Small intestine (tissue), 7 donors: ENCODE measurements at regions not wholly inside any gene's neighbourhood (a gene's known extent, or its start where the extent isn't known, plus 50 kb on each side); places are given as distances from the start of the nearest gene placed in this dataset.
"Not testable (repeated sequence)": the region's sequence is repeated elsewhere in the genome, so short reads cannot be mapped to it uniquely, and the experiment has no call there.

Experiments
- DNase-seq, 2 donors: peaks; one replicate each; pipeline versions ENCODE4 v3.0.0 to v3.0.0-alpha.2; 2013
- FAIRE-seq: peaks from 2 replicates; lab custom pipeline; 2012; peaks lifted over from hg19 to GRCh38; lab: Jason Lieb, UNC
- H3K27ac ChIP-seq, 3 donors: one replicate each; pipeline ENCODE4 v1.5.1; 2013; ENCODE audit warnings: low read length in 2 of 3, mild to moderate bottlenecking in 2 of 3, control low read depth in 1 of 3, inconsistent platforms in 1 of 3, low read depth in 1 of 3, moderate library complexity in 1 of 3
- H3K27me3 ChIP-seq, 3 donors: one replicate each; pipeline ENCODE4 v1.6.1; 2013; ENCODE audit warnings: low read length in 3 of 3, inconsistent platforms in 1 of 3; ENCODE audit not compliant: control insufficient read depth in 3 of 3, insufficient read depth in 3 of 3
- H3K36me3 ChIP-seq, 3 donors: one replicate each; pipeline ENCODE4 v1.6.1; 2013; ENCODE audit warnings: low read length in 3 of 3, inconsistent platforms in 1 of 3, low read depth in 1 of 3, mild to moderate bottlenecking in 1 of 3, moderate library complexity in 1 of 3; ENCODE audit not compliant: control insufficient read depth in 3 of 3, insufficient read depth in 2 of 3
- H3K4me1 ChIP-seq, 3 donors: one replicate each; pipeline ENCODE4 v1.6.1; 2013; ENCODE audit warnings: low read length in 2 of 3, inconsistent platforms in 1 of 3, low read depth in 1 of 3, mild to moderate bottlenecking in 1 of 3, moderate library complexity in 1 of 3; ENCODE audit not compliant: control insufficient read depth in 3 of 3, insufficient read depth in 2 of 3
- H3K4me3 ChIP-seq, 3 donors: one replicate each; pipeline ENCODE4 v1.5.1; 2013; ENCODE audit warnings: low read length in 3 of 3, control low read depth in 1 of 3, inconsistent platforms in 1 of 3, low read depth in 1 of 3, mild to moderate bottlenecking in 1 of 3, moderate library complexity in 1 of 3
- H3K9me3 ChIP-seq, 2 donors: one replicate each; pipeline ENCODE4 v1.6.1; 2013; ENCODE audit warnings: low read depth in 1 of 2, low read length in 1 of 2; ENCODE audit not compliant: control insufficient read depth in 2 of 2, insufficient read depth in 1 of 2
- WGBS, 3 donors: extraction: QIAGEN DNeasy Blood & Tissue Kit; methylation state at CpG; one replicate each; pipeline ENCODE4 v1.1.7; 2013; 5-methylcytosine and 5-hydroxymethylcytosine counted together
- donor health status: healthy with polysubstance abuse.
- donor health status: control.
- donor health status: control.
- donor health status: Bipolar disorder and iron deficiency.
- donor health status: healthy.

GRCh38 chr12:83432176-83432719, 745.5 kb downstream of the TMTC2 start:
- DNase-seq (no peak), FAIRE-seq (no peak)
- no peaks in the 10 kb centered on the region for H3K36me3 ChIP-seq
- H3K9me3 ChIP-seq = peaks cover 0 to 9% of the 10 kb centered on the region in 2 donors
- H3K27me3 ChIP-seq = no peaks in the 10 kb centered on the region
- H3K4me3 ChIP-seq = no peak overlapping the region
- 84 to 90% (median 85%) methylated on average over 3 of the region's 3 CpGs for WGBS, 3 donors
- H3K4me1 ChIP-seq = no peaks in the 10 kb centered on the region
- H3K27ac ChIP-seq = no peak overlapping the region

GRCh38 chr12:83427586-83428136, 741.0 kb downstream of the TMTC2 start:
- FAIRE-seq, H3K27ac ChIP-seq, H3K9me3 ChIP-seq, H3K36me3 ChIP-seq, DNase-seq, H3K4me1 ChIP-seq, H3K4me3 ChIP-seq, H3K27me3 ChIP-seq: not testable (repeated sequence)
- 84 to 90% (median 88%) methylated on average over 2 of the region's 2 CpGs for WGBS, 3 donors

- H3K4me3 ChIP-seq = no peak overlapping the region
- no peaks in the 10 kb centered on the region for H3K27me3 ChIP-seq
- WGBS, 3 donors = 74 to 84% (median 81%) methylated on average over 3 of the region's 3 CpGs
- H3K27ac ChIP-seq = no peak overlapping the region
- no peak for FAIRE-seq
- DNase-seq = no peak
- H3K36me3 ChIP-seq = no peaks in the 10 kb centered on the region
- H3K9me3 ChIP-seq = peaks cover 1 to 4% of the 10 kb centered on the region in 2 donors
- no peaks in the 10 kb centered on the region for H3K4me1 ChIP-seq
These were observed 728.3 kb downstream of the TMTC2 start for GRCh38 chr12:83414981-83415380.

DNA sequence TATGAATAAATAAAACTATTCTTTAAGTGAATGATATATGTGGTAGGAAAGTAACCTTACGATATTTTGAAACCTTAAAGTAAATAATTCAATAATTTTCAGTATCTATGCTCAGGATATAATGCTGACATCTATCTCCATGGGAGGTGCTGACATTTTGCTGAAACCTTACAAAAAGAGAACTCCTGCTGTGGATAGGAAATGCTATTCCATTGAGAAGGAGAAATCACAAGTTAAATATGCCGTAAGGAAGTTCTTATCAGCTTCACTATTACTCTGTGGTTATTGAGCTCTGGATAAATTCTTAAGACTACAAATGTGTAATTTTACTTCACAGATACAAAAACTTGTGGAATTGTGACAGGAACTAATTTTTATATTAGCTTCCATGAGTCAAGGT, 722.1 kb downstream of the TMTC2 start:
- Histone ChIP-seq H3K4me3 (no peak overlapping the region), H3K27me3 (no peaks in the 10 kb centered on the region), H3K27ac (no peak overlapping the region), H3K9me3 (no peaks in the 10 kb centered on the region), H3K36me3 (no peaks in the 10 kb centered on the region), H3K4me1 (no peaks in the 10 kb centered on the region)
- FAIRE-seq (no peak), DNase-seq (no peak)
- WGBS, 3 donors = 76 to 81% (median 80%) methylated on average over 2 of the region's 2 CpGs

- no peak for DNase-seq
- Histone ChIP-seq H3K36me3 (no peaks in the 10 kb centered on the region), H3K4me3 (no peak overlapping the region), H3K27ac (no peak overlapping the region), H3K27me3 (no peaks in the 10 kb centered on the region), H3K4me1 (no peaks in the 10 kb centered on the region), H3K9me3 (no peaks in the 10 kb centered on the region)
- 32 to 47% (median 44%) methylated on average over 2 of the region's 2 CpGs for WGBS, 3 donors
- FAIRE-seq = no peak
These were observed 721.4 kb downstream of the TMTC2 start for GRCh38 chr12:83408146-83408545.

DNA sequence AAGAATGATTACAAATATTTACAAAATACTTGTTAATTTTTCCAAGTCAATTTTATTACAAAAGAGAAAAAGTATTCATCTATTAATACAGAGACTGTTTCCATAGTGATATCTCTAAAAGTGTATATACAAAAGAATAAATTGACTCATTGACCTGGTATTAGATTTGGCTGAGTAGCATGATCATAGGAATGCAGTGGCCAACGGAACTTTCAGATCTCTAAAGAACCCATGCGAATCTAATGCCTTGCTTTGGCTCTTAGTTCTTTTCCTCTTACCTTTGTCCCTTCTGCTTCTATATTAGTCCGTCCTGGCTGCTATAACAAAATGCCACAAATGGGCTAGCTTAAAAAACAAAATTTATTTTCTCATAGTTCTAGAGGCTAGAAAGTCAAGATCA, 717.8 kb downstream of the TMTC2 start:
- H3K27ac ChIP-seq = no peak overlapping the region
- 80 to 86% (median 82%) methylated on average over 3 of the region's 3 CpGs for WGBS, 3 donors
- FAIRE-seq = no peak
- no peaks in the 10 kb centered on the region for H3K27me3 ChIP-seq
- no peaks in the 10 kb centered on the region for H3K9me3 ChIP-seq
- H3K36me3 ChIP-seq = no peaks in the 10 kb centered on the region
- H3K4me1 ChIP-seq = no peaks in the 10 kb centered on the region
- DNase-seq = no peak
- H3K4me3 ChIP-seq = no peak overlapping the region

DNA sequence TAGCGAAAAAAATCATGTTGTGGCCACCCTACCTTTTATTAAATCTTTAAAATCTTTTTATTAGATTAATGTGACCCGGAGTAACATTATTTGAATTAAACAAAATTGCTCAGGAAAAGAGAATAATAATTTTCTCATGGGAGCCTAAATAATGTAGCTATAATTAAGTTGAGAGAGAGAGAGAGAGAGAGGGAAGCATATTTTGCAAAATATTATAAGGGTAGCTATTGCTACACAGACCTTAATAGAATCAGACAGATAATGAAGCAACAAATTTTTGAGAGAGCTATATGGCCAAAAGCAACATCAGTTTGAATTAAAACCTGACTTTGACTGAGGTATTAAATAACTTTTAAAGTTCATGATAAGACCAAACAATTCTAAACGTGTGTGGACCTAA, 703.5 kb downstream of the TMTC2 start:
- 69 to 74% (median 72%) methylated on average over 3 of the region's 3 CpGs for WGBS, 3 donors
- H3K36me3 ChIP-seq = no peaks in the 10 kb centered on the region
- no peaks in the 10 kb centered on the region for H3K27me3 ChIP-seq
- H3K4me3 ChIP-seq = no peak overlapping the region
- no peaks in the 10 kb centered on the region for H3K9me3 ChIP-seq
- H3K4me1 ChIP-seq = no peaks in the 10 kb centered on the region
- DNase-seq = no peak
- FAIRE-seq = no peak
- H3K27ac ChIP-seq = no peak overlapping the region

- Histone ChIP-seq H3K36me3 (no peaks in the 10 kb centered on the region), H3K27me3 (no peaks in the 10 kb centered on the region), H3K9me3 (no peaks in the 10 kb centered on the region), H3K4me1 (no peaks in the 10 kb centered on the region), H3K27ac (no peak overlapping the region), H3K4me3 (no peak overlapping the region)
- no peak for FAIRE-seq
- DNase-seq = peak; percentile 11 to 57
- 51 to 65% (median 58%) methylated on average over 16 of the region's 16 CpGs for WGBS, 3 donors
These were observed 702.7 kb downstream of the TMTC2 start for GRCh38 chr12:83389237-83389996.
